Gastrocnemius medialis (tissue), 4 donors: ENCODE measurements at regions not wholly inside any gene's neighbourhood (a gene's known extent, or its start where the extent isn't known, plus 50 kb on each side); places are given as distances from the start of the nearest gene placed in this dataset.

Experiments
- ATAC-seq, 2 donors: fragments of 150-250 bp; one replicate each; pipeline ENCODE4 v1.9.1; 2016
- DNase-seq, 2 donors: peaks; one replicate each; pipeline ENCODE4 v3.0.0-alpha.2; 2019
- H3K27ac ChIP-seq, 4 donors: fragments of 200-600 bp; sonication (generic); 1 replicate in 1 of 4; 2 replicates in 3 of 4; pipeline ENCODE4 v1.5.1; 2016 to 2018; ENCODE audit warnings: mild to moderate bottlenecking in 2 of 4, moderate library complexity in 1 of 4
- H3K27me3 ChIP-seq, 3 donors: fragments of 200-600 bp; sonication (generic) in 2 of 3; 1 replicate in 1 of 3; 2 replicates in 2 of 3; pipeline versions ENCODE4 v1.5.1 to v1.6.0; 2016 to 2019; ENCODE audit warnings: mild to moderate bottlenecking in 1 of 3, moderate library complexity in 1 of 3
- H3K36me3 ChIP-seq, 2 donors: fragments of 200-600 bp; sonication (generic) in 1 of 2; one replicate each; pipeline ENCODE4 v1.5.1; 2017 to 2018
- H3K4me1 ChIP-seq, 2 donors: fragments of 200-600 bp; sonication (generic) in 1 of 2; one replicate each; pipeline ENCODE4 v1.5.1; 2016 to 2017; ENCODE audit warnings: mild to moderate bottlenecking in 2 of 2
- H3K4me3 ChIP-seq, 4 donors: fragments of 200-600 bp; sonication (generic) in 3 of 4; 1 replicate in 1 of 4; 2 replicates in 3 of 4; pipeline ENCODE4 v1.5.1; 2016 to 2019; ENCODE audit warnings: mild to moderate bottlenecking in 2 of 4
- H3K9me3 ChIP-seq, 3 donors: fragments of 200-600 bp; sonication (generic) in 2 of 3; 1 replicate in 1 of 3; 2 replicates in 2 of 3; pipeline ENCODE4 v1.5.1; 2016 to 2019
- POLR2A ChIP-seq, 2 donors: fragments of 450-650 bp; IDR thresholded peaks; one replicate each; pipeline ENCODE4 v1.6.1; 2017; ENCODE audit warnings: antibody characterized with exemption in 2 of 2, mild to moderate bottlenecking in 2 of 2, moderate library complexity in 2 of 2
- in situ Hi-C, 4 donors: fragments of 200-750 bp; cut with MboI; loops; one replicate each; pipeline versions ENCODE4 v1.15.0 to v1.8.0; 2017; ENCODE audit warnings: low sequenced_read_pairs in 4 of 4
- intact Hi-C: fragments of 100-400 bp; cut with DNase I; formaldehyde crosslinking; loops from one replicate; pipeline ENCODE4 v1.15.1; 2023; ENCODE audit warnings: low total_unique reads
- TF ChIP-seq, protein P1 (sequence below), 5 experiments: fragments of 450-650 bp in 3 of 5; fragments of 200-600 bp in 2 of 5; sonication (generic) in 2 of 5; IDR thresholded peaks in 4 of 5; conservative IDR thresholded peaks in 1 of 5; 1 replicate in 4 of 5; 2 replicates in 1 of 5; pipeline ENCODE4 v1.5.1; 2016 to 2019; ENCODE audit warnings: antibody characterized with exemption in 5 of 5, mild to moderate bottlenecking in 3 of 5, moderate library complexity in 3 of 5

- Histone ChIP-seq H3K36me3 (no peaks in the 10 kb centered on the region), H3K27me3 (peaks cover 0 to 6% (median 0%) of the 10 kb centered on the region in 3 donors), H3K27ac (no peak overlapping the region), H3K4me1 (no peaks in the 10 kb centered on the region), H3K9me3 (no peaks in the 10 kb centered on the region), H3K4me3 (no peak overlapping the region)
- in situ Hi-C loops (no loop called here), intact Hi-C loops (no loop called here)
- no peak for TF ChIP-seq POLR2A (IDR thresholded peaks at IDR 0.05)
- TF ChIP-seq, protein P1, sequence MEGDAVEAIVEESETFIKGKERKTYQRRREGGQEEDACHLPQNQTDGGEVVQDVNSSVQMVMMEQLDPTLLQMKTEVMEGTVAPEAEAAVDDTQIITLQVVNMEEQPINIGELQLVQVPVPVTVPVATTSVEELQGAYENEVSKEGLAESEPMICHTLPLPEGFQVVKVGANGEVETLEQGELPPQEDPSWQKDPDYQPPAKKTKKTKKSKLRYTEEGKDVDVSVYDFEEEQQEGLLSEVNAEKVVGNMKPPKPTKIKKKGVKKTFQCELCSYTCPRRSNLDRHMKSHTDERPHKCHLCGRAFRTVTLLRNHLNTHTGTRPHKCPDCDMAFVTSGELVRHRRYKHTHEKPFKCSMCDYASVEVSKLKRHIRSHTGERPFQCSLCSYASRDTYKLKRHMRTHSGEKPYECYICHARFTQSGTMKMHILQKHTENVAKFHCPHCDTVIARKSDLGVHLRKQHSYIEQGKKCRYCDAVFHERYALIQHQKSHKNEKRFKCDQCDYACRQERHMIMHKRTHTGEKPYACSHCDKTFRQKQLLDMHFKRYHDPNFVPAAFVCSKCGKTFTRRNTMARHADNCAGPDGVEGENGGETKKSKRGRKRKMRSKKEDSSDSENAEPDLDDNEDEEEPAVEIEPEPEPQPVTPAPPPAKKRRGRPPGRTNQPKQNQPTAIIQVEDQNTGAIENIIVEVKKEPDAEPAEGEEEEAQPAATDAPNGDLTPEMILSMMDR (IDR thresholded peaks at IDR 0.05 in 4 of 5, conservative IDR thresholded peaks at IDR 0.05 in 1 of 5) = no peak
- DNase-seq (no peak), ATAC-seq (no peak)
Observed at GRCh38 chr2:16302431-16303272, 362.3 kb downstream of the MYCN start.

- DNase-seq = no peak
- Histone ChIP-seq H3K36me3 (no peaks in the 10 kb centered on the region), H3K4me1 (no peaks in the 10 kb centered on the region), H3K27me3 (peaks cover 0 to 6% (median 0%) of the 10 kb centered on the region in 3 donors), H3K27ac (no peak overlapping the region), H3K4me3 (no peak overlapping the region), H3K9me3 (no peaks in the 10 kb centered on the region)
- intact Hi-C loops = no loop called here
- in situ Hi-C loops = no loop called here
- TF ChIP-seq POLR2A (IDR thresholded peaks at IDR 0.05) = no peak
- TF ChIP-seq, protein P1 (IDR thresholded peaks at IDR 0.05 in 4 of 5, conservative IDR thresholded peaks at IDR 0.05 in 1 of 5) = no peak
- no peak for ATAC-seq
Observed at GRCh38 chr2:16301961-16302360, 361.6 kb downstream of the MYCN start.

DNA sequence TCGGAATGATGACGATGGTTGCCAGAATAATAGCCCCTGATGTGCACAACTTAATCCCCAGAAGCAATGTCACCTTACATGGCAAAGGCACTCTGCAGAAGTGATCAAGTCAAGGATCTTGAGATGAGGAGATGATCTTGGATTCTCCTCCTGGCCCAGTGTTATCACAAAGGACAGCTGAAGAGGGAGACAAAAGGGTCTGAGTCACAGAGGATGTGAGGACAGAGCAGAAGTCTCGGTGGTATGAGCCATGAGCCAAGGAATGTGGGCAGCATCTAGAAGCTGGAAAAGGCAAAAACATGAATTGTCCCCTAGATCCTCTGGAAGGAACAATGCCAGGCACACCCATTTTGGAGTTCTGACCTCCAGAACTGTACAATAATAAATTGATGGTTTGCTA is 358.5 kb downstream of the MYCN start:
- Histone ChIP-seq H3K27ac (no peak overlapping the region), H3K4me1 (no peaks in the 10 kb centered on the region), H3K4me3 (no peak overlapping the region), H3K36me3 (no peaks in the 10 kb centered on the region), H3K27me3 (peaks cover 0 to 6% (median 0%) of the 10 kb centered on the region in 3 donors), H3K9me3 (no peaks in the 10 kb centered on the region)
- in situ Hi-C loops (loop anchor here in 3 of 4 donors (25.0 kb wide), 2 partner anchors 362 to 662 kb away; partner anchors contain the start of gene MYCN (in 1 of the 3)), intact Hi-C loops (no loop called here)
- no peak for ATAC-seq
- TF ChIP-seq, protein P1 (IDR thresholded peaks at IDR 0.05 in 4 of 5, conservative IDR thresholded peaks at IDR 0.05 in 1 of 5) = no peak
- no peak for TF ChIP-seq POLR2A (IDR thresholded peaks at IDR 0.05)
- DNase-seq = no peak

DNA sequence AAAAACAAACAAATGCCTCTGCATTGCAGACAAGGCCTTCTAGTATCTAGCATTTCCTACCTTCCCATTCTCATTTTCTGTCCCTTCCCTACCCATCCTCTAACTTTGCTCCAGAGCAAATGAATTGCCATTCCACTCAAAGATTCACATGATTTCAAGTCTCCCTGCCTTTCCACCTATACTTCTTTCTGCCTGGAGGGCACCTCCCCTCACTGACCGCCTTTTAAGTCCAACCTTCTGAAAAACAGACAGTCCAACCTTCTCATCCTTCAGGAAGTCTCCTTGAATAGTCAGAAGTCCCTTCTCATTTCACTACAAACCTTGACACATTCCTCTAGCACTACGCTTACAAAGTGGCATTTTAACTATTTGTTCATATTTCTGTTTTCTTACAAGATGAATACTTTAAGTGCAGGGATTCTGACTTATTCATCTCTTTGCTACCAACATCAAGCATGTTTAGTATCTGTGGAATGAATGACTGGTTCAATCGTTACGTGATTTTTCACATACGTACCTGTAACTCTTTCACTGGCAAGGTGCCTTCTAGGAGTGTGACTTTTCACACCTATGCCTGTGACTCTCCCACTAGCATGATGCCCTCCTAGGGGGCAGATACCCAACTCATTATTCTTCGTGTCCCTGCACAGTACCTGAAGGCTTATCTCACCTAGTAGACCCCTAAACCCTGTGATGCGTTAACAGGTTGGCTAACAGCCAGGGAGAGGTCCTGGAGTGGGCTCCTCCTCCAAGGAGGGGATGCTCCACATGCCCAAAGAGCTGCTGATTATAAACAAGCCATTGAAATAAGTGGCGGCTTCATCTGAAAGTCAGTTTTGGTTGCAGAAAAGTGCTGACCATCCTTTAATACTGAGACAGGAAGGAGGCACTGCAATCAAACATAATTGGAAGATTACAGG is 356.2 kb downstream of the MYCN start:
- Histone ChIP-seq H3K36me3 (no peaks in the 10 kb centered on the region), H3K4me3 (no peak overlapping the region), H3K4me1 (no peaks in the 10 kb centered on the region), H3K27ac (no peak overlapping the region), H3K9me3 (no peaks in the 10 kb centered on the region), H3K27me3 (peaks cover 0 to 6% (median 0%) of the 10 kb centered on the region in 3 donors)
- in situ Hi-C loops = loop anchor here in 3 of 4 donors (25.0 kb wide), 2 partner anchors 359 to 659 kb away; partner anchors contain the start of gene MYCN (in 1 of the 3)
- TF ChIP-seq, protein P1 (IDR thresholded peaks at IDR 0.05 in 4 of 5, conservative IDR thresholded peaks at IDR 0.05 in 1 of 5) = no peak
- no peak for TF ChIP-seq POLR2A (IDR thresholded peaks at IDR 0.05)
- no peak for DNase-seq
- no peak for ATAC-seq
- intact Hi-C loops = no loop called here
